HL-60 (cell line): ENCODE measurements at regions not wholly inside any gene's neighbourhood (a gene's known extent, or its start where the extent isn't known, plus 50 kb on each side); places are given as distances from the start of the nearest gene placed in this dataset.

Experiments used
- GABPA ChIP-seq: IDR thresholded peaks from 2 replicates; pipeline ENCODE4 v1.6.1; 2012; ENCODE audit warnings: low read depth
- POLR2AphosphoS5 ChIP-seq: IDR thresholded peaks from 2 replicates; pipeline ENCODE4 v1.6.1; 2012; ENCODE audit warnings: low read depth
- SPI1 ChIP-seq: IDR thresholded peaks from 2 replicates; pipeline ENCODE4 v1.6.1; 2012; ENCODE audit warnings: low read depth, mild to moderate bottlenecking, borderline replicate concordance
- TF ChIP-seq, protein P1 (sequence below): IDR thresholded peaks from one replicate; pipeline ENCODE4 v1.5.1; 2011; ENCODE audit warnings: low read length, control low read depth, inconsistent platforms; ENCODE audit not compliant: insufficient read depth
- TF ChIP-seq, protein P2 (sequence below): IDR thresholded peaks from 2 replicates; pipeline ENCODE4 v1.6.1; 2012; ENCODE audit warnings: low read depth; ENCODE audit not compliant: insufficient replicate concordance

GRCh38 chr5:60024104-60024503 lies 130.6 kb upstream of the PDE4D start:
- no peak for TF ChIP-seq POLR2AphosphoS5
- TF ChIP-seq, protein P1, sequence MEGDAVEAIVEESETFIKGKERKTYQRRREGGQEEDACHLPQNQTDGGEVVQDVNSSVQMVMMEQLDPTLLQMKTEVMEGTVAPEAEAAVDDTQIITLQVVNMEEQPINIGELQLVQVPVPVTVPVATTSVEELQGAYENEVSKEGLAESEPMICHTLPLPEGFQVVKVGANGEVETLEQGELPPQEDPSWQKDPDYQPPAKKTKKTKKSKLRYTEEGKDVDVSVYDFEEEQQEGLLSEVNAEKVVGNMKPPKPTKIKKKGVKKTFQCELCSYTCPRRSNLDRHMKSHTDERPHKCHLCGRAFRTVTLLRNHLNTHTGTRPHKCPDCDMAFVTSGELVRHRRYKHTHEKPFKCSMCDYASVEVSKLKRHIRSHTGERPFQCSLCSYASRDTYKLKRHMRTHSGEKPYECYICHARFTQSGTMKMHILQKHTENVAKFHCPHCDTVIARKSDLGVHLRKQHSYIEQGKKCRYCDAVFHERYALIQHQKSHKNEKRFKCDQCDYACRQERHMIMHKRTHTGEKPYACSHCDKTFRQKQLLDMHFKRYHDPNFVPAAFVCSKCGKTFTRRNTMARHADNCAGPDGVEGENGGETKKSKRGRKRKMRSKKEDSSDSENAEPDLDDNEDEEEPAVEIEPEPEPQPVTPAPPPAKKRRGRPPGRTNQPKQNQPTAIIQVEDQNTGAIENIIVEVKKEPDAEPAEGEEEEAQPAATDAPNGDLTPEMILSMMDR: no peak
- TF ChIP-seq, protein P2, sequence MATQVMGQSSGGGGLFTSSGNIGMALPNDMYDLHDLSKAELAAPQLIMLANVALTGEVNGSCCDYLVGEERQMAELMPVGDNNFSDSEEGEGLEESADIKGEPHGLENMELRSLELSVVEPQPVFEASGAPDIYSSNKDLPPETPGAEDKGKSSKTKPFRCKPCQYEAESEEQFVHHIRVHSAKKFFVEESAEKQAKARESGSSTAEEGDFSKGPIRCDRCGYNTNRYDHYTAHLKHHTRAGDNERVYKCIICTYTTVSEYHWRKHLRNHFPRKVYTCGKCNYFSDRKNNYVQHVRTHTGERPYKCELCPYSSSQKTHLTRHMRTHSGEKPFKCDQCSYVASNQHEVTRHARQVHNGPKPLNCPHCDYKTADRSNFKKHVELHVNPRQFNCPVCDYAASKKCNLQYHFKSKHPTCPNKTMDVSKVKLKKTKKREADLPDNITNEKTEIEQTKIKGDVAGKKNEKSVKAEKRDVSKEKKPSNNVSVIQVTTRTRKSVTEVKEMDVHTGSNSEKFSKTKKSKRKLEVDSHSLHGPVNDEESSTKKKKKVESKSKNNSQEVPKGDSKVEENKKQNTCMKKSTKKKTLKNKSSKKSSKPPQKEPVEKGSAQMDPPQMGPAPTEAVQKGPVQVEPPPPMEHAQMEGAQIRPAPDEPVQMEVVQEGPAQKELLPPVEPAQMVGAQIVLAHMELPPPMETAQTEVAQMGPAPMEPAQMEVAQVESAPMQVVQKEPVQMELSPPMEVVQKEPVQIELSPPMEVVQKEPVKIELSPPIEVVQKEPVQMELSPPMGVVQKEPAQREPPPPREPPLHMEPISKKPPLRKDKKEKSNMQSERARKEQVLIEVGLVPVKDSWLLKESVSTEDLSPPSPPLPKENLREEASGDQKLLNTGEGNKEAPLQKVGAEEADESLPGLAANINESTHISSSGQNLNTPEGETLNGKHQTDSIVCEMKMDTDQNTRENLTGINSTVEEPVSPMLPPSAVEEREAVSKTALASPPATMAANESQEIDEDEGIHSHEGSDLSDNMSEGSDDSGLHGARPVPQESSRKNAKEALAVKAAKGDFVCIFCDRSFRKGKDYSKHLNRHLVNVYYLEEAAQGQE: no peak
- TF ChIP-seq SPI1: no peak
- no peak for TF ChIP-seq GABPA
